D341Med (cell line): ENCODE measurements at regions not wholly inside any gene's neighbourhood (a gene's known extent, or its start where the extent isn't known, plus 50 kb on each side); places are given as distances from the start of the nearest gene placed in this dataset.
A peak's percentile ranks its signal among the peaks of the same experiment; 100 is the strongest.
"Not testable (repeated sequence)": the region's sequence is repeated elsewhere in the genome, so short reads cannot be mapped to it uniquely, and the experiment has no call there.

Experiments
- DNase-seq: peaks from one replicate; pipeline ENCODE4 v3.0.0; 2012; ENCODE audit warnings: low spot score

DNA sequence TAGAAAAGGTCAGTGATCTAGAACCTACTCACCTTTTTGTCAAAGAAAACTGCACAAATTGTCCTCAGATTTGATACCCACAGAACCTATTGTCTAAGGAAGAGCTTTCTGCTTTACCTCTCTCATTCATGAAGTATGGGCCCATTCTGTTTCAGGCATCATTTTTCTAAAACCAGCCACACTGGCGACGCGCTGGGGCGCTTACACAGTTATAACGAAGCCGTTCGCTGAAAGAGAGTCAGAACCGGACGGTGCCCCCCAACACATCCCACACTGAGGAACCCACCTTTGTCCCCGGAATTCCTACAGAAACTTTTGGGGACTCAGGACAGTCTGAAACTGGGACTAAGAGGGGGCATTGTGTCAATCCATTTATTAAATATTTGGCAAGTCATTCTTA is 206.3 kb upstream of the HAAO start:
- DNase-seq, result no peak

DNA sequence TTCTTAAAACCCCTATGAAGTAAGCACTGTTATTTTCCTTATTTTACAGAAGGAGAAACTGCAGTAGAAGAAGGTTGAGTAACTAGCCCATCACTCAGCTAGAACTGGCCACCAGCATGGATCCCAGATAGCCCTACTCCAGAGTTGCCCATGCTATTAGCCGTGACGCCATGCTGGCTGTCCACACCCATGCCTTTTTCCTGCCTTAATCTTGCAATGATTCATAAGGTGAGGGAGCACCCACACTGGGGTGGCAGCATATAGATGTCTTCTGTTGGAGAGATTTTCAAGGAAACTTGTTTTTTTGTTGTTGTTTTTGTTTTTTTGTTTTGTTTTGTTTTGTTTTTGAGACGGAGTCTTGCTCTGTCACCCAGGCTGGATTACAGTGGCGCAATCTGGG is 204.1 kb upstream of the HAAO start:
- DNase-seq, result no peak

DNA sequence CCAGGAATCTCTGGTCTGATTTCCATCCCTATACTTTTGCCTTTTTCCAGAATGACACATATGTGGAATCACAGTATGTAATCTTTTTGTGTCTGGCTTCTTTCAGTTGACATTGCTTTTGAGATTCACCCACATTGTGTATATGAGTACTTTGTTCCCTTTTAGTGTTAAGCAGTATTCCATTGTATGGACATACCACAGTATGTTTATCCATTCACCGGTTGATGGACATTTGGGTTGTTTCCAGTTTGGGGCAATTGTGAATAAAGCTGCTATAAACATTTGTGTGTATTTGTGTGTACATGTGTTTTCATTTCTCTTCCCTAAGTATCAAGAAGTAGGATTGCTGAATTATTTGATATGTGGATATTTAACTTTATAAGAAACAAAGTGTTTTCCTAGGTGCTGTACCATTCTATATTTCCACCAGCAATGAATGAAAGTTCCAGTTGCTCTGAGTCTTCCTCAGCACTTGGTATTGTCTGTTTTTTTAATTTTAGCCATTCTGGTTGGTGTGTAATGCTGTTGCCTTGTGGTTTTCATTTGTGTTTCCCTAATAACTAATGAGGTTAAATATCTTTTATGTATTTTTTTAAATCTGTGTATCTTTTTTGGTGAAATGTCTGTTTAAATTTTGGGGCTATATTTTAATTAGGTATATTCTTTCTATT is 203.5 kb upstream of the HAAO start:
- no peak for DNase-seq

DNA sequence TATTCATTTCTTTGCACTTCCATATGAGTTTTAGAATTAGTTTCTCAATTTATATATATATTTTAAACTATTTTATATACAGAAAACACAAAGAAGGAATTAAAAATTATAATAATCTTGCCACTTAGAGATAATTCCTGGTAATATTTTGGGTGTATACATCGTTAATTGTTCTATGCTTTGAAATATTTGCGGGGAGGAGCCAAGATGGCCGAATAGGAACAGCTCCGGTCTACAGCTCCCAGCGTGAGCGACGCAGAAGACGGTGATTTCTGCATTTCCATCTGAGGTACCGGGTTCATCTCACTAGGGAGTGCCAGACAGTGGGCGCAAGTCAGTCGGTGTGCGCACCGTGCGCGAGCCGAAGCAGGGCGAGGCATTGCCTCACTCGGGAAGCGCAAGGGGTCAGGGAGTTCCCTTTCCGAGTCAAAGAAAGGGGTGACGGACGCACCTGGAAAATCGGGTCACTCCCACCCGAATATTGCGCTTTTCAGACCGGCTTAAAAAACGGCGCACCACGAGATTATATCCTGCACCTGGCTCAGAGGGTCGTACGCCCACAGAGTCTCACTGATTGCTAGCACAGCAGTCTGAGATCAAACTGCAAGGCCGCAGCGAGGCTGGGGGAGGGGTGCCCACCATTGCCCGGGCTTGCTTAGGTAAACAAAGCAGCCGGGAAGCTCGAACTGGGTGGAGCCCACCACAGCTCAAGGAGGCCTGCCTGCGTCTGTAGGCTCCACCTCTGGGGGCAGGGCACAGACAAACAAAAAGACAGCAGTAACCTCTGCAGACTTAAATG is 197.1 kb upstream of the HAAO start:
- not testable (repeated sequence) for DNase-seq

DNA sequence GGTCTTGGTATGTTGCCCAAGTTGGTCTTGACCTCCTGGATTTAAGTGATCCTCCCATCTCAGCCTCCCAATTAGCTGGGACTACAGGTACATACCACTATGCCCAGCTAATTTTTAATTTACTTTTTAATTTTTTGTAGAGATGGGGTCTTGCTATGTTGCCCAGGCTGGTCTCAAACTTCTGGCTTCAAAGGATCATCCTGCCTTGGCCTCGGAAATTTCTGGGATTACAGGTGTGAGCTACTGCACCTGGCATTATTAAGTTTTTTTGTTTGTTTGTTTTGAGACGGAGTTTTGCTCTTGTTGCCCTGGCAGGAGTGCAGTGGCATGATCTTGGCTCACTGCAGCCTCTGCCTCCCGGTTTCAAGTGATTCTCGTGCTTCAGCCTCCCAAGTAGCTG is 195.7 kb upstream of the HAAO start:
- not testable (repeated sequence) for DNase-seq

DNA sequence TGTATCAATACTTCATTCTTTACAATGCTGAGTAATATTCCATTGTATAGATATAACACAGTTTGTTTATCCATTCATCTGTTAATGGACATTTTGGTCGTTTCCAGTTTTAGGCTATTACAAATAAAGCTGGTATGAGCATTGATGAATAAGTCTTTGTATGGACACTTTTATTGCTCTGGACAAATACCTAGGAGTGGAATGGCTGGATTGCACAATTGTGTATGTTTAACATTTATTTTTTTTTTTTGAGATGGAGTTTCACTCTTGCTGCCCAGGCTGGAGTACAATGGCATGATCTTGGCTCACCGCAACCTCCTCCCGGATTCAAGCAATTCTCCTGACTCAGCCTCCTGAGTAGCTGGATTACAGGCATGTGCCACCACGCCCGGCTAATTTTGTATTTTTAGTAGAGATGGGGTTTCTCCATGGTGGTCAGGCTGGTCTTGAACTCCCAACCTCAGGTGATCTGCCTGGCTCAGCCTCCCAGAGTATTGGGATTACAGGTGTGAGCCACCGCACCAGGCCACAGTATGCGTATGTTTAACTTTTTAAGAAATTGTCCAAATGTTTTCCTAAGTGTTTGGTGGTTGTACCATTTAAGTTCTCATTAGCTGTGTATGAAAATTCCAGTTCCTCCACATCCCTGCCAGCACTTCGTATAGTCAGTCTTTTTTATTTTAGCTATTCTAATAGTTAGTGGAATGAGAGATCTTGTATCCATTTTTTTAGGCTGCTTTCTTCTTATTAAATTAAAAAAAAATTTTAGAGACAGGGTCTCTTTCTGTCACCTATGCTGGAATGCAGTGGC is 194.9 kb upstream of the HAAO start:
- DNase-seq, result no peak

DNA sequence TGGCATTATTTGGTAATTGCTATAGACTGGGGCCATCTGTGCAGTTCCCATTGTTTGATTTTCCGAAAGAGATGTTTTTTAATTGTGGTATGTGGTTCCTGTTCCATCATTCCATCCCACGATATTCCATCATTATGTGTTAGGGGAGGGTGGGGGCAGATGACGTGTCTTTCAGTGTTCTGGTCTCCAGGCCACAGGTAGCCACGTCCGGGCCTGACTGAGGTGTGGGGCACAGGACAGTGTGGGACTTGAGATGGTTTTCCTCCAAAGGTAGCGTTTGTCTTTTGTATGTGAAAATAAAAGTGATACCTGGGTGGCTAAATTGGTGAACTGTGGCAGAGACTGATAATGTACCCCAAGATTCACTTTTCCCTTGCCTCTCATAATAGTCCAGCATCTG is 192.2 kb upstream of the HAAO start:
- no peak for DNase-seq

DNA sequence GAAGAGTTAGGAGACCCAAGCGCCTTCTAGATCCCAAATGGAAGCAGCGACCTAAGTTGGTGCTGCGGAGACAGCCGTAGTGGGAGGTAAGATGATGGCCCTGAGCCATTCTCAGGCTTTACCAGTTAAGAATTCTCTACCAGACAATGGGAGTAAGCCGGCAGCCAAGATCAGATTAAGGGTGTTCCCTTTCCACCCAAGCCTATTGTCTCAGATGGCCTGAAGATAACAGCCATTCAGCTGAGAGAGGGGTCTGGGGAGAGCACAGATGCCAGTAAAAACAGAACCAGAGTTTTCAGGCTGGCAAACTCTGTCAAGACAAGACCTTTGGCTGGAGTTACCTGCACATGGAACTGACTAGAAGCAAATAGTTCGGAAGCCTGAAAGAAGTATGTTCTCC is 191.7 kb upstream of the HAAO start:
- DNase-seq, result peak; percentile 48

DNA sequence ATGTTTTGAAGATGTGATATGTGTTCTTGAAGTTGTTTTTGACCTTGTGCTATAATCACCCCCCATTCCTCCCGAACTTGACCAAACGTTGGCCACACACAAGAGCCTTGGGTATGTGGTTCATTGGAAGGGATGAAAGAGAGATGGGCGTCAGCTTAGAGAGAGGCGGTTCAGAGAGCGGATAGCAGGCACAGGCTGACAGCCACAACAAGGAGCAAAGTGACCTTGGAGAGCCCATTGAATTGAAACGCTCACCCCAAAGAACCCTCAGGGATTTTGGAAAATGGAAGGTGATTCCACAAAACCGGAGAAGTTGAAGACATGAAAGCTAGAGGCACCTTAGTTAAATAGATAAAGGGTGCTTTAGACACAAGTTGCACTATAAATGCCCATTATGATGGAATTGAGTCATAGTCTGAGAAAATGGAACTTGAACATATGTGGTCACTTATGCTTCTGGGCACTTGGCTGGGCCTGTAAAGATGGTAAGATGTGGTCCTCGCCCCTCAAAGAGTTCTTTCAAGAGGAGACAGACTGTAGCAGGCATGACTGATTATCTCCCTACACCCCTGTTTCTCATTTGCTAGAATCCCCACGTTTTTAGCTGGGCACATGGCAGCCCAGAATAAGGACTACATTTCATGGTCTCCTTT is 188.5 kb upstream of the HAAO start:
- DNase-seq, result no peak

DNA sequence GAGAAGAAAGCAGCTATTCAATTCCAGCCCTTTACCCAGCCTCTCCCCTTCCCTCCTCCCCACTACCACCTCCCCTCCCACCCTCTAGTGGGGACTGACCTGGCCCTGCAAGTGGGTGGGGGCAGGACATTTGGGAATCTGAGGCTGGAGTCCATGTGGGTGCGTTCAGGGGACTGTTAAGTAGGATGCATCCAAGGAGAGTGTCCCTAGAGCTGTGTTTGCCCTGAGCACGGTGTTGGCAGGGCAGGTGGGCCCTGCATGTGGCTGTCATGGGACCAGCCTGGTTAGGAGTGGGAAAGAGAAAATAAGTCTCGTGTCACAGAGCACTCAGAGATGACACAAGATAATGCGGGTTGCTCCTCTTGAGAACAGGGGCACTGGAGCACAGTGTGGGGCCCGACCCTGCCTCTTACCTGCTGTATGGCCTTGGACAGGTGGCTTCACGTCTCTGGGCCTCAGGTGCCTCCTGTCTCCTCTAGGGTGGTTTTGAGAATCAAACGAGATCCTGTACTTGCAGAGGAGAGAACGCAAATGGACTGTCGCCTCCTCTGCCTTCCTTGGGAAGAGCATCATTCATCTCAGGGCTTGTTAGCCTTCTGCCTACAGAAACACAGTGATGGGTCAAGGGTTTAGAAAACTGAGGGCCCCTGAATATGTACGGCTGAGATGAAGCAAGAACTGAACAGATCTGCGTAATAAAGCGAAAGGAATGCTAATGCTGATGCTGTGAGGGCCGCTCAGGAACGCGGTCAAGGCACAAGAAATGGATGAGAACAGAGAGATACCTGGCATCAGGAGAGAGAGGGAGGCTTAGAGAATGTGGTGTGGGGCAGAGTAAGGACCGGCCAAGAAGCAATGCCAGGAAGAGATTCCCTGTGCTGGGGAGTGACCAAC is 187.7 kb upstream of the HAAO start:
- no peak for DNase-seq

DNA sequence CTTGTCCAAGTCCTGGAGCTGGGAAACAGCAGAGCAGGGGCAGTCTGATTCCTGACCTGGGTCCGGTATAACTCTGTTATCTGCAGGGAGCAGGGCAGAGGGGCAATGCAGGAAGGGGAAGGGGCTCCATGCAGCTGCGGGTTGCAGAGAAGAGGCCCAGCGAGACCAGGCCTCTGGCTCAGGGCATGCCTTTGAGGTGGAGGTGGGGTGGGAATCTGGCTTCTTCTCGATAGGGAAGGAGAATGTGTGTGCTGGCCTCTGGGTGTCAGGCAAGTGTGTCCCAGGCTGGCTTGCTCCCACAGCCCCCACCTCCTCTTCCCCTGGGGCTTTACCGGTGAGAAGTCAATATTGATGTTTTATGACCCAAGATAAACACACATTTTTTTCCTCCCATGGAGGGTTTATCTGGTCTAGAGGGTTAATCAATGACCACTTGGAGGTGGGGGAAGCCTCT is 187.1 kb upstream of the HAAO start:
- DNase-seq, result no peak

DNA sequence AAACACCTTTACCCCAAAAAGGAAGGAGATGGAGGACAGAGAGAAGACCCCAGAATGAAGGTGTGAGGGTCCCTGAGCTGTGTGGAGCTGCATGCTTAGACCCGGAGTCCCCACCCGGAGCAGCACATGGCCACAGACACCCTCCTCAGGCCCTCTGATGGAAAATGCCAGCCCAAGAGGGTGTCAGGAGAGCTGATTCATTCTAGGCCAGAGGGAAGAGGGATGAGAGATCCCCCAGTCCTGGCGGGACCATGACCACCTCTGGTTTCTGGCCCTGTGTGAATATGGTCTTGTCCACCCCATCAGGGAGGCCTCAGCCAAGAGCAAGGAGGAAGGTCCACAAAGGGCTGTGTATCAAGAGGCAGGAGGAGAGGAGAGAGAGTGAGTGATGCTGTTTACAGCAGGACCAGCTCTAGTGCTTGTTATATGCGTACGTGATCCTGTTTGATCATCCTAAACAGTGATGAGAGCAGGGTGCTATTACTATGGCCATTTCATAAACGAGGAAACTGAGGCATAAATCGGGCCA is 186.6 kb upstream of the HAAO start:
- DNase-seq, result no peak

DNA sequence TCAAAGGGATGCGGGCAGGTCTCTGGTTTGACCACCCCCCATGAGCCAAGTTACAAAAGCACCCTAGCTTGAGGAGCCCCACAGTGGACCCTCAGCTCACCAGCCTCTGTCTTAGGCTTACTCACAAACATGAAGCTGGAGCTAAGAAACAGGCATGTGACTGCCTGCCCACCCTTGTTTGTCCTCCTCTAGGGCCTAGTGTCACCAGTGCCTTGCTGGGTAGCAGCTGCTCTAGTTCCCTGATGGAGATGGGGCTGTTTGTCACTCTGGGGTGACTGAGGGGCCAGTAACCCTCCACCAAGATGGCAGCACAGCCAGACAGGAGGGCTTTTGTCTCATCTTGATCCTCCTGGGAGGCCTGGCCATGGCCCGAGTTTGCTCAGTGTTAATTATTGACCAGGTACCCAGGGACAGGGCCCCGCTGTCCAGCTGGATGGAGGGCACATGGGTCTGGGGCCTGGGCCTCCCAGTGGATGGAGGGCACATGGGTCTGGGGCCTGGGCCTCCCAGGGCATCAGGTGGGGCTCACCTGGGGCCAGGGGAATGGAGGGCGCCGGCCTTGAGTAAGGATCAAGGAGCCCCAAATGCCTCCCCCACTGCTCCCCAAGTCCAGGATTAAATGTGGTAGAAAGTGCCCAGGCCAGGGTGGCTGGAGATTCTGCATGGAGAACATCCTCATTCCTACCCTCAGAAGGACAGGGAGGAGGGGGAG is 185.9 kb upstream of the HAAO start:
- no peak for DNase-seq

DNA sequence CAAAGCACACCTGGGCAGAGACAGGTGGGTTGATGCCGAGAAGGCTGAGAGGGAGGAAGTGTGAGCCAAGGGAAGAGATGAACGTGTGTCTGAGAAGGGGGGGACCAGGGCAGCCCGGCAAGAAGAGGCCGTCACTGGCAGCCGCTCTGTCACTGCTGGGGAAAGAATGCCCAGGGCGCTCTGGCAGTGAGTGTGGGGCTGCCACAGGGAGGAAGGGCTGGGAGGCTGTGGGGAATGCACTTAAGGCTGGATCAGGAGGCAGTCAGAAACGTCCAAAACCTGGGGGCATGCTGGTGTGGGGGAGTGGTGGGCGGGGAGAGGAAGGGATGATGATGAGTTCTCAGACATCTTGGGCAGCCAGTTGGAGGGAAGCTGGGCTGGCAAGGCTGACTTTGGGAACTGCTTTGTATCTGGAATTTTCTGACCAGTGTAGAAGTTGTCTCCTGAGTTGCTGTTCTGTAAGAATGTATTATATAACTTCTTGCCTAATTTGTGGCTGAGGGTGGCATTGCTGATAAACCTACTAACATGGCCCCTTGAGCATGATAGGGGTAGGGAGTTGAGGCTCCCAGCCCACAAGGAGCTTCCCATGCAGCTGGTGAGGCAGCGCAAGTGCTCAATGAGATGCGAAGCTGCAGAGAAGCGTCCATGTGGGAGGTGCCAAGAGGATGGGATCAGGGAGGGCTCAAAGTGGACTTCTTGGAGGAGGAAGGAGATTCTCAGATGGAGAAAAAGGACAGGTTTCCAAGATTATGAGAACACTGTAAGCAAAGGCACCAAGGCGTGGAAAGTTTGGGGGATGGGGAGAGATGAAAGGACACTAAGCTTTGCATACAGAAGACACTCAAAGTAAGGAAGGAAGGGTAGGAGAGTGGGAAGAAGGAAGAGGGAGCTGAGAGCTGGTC is 185.1 kb upstream of the HAAO start:
- DNase-seq, result no peak

DNA sequence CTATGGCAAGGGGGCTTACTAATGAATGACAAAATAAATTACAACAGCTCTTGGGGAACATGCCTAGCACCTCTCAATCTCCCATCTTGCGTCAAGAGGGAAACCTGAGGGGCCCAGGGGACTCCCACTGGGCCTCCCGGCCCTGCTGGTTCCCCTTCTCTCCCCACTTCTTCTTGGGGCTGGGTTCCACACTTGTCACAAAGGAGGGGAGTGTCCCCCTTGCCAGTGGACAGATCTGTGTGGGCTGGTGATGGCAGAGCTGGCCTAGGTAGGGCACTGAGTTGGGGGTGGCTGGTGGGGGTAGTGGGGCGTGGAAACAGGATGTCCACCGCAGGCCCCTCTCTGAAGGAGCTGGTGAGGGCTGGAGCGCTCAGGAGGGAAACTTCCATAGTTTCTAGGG is 184.0 kb upstream of the HAAO start:
- DNase-seq, result no peak

DNA sequence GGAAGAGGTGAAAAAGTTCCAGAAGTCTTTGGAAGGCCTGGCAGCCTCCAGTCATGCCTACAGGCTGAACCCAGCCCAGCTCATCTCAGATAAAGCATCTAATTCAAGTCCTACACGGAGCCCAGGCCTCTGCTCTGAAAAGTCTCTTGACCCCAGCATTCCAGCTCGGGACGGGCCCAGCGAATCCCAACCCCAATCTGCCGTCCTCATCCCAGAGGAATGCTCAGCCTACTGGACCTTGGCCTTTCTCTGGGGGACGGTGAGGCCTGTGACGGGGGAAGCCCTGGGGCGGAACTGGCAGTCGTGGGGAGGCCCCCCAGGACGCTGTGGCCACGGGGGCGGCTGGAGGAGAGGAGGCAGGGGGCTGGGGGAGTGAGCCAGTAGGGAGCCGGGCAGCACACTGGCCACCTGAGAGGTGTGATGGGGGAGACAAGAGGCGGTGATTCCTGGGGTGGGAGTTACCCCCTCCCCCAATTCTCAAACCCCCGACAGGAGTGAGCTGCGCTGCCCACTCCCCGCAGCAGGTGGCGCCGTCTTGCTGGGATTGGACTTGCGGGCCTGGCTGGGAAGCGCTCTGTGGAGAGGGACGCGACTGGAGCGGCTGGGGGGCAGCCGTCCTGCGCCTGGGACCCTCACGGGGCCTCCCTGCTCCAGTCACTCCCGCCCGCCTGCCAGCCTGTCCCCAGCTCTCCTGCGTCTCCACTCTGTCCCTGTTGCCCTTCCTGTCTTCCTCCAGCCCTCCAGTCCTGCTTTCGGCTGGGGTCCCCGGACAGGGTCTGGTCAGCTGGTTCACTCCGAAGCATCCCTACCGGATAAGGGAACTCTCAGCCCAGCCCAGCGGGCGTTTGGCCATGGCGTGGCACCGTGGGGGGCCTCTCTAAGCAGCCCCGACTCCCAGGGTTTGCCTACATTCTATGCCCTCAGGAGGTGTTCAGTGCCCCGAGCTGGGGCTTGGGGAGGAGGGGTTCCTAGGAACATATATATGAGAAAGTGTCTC is 182.6 kb upstream of the HAAO start:
- DNase-seq, result peak; percentile 86

DNA sequence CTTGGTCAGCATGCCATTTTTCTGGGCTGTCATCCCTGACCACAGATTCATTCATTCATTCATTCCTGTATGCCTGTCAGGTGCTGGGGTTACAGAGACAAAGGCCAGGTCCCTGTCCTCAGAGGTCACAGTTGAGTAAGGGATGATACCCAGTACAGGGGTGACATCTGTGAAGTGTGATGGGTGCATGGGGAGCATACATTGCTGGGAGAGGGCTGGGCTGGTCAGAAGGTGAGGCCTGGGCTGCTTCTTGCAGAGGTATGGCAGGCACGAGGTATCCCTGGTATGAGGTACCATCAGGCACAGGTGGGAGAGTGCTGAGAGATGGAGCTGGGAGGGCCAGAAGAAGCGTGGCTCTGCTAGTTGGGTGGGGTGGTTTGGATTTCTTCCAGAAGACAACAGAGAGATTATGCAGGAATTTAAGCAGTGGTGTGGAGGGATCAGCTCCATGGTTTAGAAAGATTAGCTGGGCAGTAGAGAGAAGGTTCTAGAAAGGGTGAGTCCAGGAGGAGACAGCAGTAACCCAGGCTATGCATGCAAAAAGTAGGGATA is 181.9 kb upstream of the HAAO start:
- no peak for DNase-seq

DNA sequence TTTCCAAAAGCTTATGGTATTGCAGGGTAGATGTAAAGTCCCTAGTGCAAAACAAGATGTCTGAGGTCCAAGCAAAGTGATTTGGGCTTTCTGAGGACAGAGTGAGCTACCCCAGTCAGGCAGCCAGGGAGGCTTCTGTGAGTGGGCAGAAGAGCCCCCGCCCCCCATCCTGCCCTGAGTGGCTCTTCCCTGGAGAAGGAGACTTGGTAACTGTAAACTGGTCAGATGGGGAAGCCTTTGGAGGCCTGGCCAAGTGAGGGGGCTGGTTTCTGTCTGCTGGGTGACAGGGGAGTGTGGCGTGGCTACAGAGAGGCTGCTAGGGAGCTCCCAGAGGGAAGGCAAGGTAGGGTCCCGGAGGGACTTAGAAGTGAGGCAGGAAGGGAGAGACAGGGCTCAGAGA is 181.3 kb upstream of the HAAO start:
- no peak for DNase-seq
